CD4-positive, alpha-beta T cell treated with Interleukin-1 beta for 1 hour (primary cell): ENCODE measurements at regions not wholly inside any gene's neighbourhood (a gene's known extent, or its start where the extent isn't known, plus 50 kb on each side); places are given as distances from the start of the nearest gene placed in this dataset.
A peak's percentile ranks its signal among the peaks of the same experiment; 100 is the strongest.

ENCODE experiments used
- DNase-seq, 2 donors: peaks; one replicate each; pipeline ENCODE4 v3.0.0-alpha.2; 2020 to 2022

DNA sequence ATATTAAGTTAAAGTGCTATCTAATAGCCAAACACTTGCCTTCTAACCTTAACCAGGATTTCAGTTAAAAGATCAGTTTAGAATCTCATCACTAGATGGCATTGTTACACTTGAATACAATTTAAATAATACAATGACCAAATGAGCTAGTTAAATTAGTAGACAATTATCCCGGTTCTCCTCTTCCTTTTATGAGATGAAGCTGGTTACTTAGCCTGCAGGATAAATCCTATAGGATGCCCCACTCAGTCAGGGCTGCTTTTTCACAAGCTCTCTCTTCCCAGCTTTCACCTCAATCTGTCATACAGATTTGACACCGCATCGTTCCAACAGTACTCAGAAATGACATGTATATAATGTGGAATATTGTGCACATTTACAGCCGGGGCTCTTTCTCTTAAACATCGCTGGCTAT lies 678.8 kb downstream of the KCNJ3 start:
- DNase-seq, result peak in 1 of 2 donors; percentile 5

DNA sequence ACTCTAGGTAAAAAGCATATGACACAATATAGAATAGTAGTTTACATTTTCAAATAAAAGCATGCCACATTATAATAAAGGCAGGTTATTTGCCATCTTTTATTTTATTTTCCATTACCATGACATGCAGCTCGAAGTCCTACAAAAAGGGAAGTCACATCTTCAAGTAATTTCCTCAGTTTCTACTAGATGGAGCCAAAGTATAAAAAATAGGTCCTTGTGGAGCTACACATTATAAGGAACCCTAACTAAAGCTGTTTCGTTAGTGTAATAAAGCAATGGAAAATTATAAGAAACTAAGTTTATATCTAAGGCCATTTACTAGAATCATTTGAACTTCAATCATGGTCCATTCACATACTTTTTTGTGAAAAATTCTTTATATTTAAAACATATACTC lies 674.5 kb downstream of the KCNJ3 start:
- DNase-seq, result no peak

DNA sequence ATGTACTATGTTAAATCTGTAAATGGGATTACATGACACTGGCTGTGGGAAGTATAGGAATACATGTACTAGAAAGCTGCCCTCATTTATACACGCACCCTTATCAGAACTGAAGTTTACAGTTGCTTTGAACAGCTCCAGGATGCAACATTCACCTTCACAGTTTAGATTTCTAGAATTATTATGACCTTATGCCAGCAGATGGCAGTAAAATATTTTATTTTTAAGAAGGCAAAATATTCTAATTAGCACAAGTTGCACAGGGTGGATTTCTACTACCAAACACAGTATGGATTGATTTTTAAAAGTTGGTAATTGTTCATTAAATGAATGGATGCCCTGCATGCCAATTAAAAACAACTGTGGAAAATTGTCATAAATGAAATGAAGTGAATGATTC lies 670.4 kb downstream of the KCNJ3 start:
- DNase-seq, result peak in 1 of 2 donors; percentile 5

DNA sequence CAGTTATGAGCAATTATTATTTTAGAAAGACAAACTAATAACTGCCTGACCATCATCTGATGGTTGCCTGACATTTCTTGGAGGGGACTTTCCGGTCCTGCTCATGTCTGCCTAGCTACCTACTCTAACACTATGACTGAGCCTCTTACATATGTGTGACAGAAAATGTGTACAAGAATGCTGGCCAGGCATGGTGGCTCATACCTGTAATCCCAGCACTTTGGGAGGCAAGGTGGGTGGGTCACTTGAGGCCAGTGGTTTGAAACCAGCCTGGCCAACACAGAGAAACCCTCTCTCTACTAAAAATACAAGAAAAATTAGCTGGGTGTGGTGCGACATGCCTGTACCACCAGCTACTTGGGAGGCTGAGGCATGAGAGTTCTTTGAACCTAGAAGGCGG lies 666.3 kb downstream of the KCNJ3 start:
- DNase-seq, result no peak

DNA sequence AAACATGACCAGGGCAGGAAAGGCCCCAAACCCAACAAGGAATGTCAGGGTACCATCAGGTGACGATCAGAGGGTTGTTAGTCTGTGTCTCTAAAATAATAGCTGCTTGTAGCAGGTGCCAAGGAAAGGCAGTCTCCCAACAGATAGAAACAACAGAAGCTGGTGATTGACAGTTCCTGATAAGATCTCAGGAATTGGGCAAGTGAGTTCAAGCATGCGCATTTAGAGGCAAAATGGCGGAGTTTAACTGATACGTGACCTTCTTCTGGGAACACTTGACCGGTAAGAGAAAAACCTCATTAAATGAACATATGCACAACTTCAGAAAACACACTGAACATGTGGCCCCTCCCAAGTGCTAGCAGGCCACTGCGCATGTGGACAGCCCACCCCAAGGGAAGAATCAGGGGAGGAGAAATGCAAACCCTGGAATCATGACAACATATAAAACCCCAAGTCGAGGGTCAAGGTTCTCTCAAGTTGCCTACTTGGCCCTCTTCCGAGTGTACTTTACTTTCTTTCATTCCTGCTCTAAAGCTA lies 664.9 kb downstream of the KCNJ3 start:
- no peak for DNase-seq

DNA sequence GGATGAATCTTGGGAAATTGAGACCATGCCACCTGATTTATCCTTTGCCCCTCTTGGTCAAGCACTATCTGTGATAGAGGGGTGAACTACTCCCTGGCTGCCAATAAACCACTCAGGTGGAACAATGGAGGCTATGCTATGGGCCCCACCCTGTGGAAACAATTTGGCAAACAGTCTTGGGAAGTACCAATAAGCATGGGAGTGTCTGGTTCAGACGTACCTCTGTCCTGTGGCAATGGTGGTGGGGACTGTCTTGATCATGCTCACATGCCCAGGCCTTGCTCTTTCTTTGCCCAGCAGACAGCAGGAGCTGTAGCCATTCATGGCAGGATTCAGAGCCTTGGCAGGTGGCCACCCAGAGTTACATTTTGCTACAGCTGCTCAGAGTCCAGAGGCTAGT lies 658.7 kb downstream of the KCNJ3 start:
- DNase-seq, result no peak

DNA sequence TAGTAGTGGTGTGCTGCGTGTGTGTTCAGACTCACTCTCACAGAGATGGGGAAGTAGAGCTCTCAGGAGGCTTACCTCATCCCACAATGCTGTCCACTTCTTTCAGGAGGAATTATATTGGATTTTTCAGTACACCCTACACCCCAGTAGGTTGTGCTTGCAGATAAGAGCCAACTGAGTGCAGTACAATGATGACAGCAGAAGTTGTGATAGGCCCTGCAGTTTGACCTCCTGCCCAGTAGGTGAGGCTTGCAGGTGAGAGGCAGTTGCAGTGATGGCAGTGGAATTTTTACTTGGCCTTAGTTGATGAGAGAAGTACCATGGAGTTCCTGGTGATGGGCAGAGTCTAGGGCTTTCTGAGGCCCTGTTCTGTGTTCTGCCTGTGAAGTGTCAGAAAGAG lies 657.8 kb downstream of the KCNJ3 start:
- no peak for DNase-seq

DNA sequence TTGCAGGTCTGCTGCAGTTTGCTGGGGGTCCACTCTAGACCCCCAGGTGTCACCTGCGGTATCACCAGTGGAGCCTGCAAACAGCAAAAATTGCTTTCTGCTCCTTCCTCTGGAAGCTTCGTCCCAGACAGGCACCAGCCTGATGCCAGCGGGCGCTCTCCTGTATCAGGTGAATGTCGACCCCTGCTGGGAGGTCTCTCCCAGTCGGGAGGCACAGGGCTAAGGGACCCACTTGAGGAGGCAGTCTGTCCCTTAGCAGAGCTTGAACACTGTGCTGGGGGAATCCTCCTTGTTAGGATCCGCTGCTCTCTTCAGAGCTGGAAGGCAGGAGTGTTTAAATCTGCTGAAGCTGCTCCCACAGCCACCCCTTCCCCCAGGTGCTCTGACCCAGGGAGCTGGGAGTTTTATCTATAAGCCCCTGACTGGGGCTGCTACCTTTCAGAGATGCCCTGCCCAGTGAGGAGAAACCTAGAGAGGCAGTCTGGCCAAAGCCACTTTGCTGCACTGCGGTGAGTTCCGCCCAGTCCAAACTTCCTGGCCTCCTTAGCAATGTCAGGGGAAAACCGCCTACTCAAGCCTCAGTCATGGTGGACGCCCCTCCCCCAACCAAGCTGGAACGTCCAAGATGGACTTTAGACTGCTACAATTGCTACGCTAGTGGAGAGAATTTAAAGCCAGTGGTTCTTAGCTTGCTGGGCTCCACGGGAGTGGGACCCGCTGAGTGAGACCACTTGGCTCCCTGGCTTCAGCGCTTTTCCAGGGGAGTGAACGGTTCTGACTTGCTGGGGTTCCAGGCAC lies 652.5 kb downstream of the KCNJ3 start:
- DNase-seq, result no peak

DNA sequence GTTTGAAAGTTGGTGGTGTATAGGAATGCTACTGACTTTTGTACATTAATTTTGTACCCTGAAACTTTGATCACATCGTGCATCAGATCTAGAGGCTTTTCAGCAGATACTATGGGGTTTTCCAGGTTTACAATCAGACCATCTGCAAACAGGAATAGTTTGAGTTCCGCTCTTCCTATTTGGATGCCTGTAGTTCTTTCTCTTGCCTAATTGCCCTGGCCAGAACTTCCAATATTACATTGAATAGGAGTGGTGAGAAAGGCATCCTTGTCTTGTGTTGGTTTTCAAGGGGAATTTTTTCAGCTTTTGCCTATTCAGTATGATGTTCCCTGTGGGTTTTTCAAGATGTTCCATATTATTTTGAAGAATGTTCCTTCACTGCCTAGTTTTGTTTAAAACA lies 633.5 kb downstream of the KCNJ3 start:
- DNase-seq, result no peak

DNA sequence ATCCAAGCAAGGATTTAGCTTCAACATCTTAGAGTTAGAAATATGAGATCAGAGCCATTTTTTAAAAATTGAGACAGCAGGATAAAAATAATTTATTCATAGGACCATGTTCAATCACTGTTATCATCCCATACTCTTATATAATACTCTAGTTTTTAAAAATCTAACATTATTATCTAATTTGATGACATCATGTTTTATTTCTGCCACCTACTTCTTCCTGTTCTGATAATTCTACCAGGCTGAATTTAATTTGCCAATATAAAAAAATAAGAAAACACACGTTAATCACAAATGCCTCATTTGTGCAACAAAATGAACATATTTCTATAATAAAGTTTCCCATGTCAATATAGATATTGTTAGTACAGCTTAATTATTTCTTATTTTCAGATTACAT lies 621.7 kb downstream of the KCNJ3 start:
- DNase-seq, result no peak

DNA sequence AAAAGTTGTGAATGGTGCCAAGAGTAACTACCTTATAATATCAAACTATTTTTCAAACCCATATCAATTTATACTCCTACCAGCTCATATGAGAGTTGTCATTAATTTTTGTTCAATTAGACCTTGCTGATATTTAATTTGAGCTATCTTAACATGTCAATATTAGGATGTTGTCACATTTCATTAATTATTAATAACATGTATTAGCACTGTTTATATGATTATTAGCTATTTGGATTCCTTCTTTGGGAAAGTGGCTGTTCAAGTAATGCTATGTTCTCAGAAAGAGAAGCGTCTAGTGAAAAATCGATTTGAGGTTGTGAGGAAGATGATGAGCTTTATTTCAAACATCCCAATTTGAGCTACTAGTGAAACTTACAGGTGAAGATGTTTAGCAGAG lies 620.2 kb downstream of the KCNJ3 start:
- DNase-seq, result no peak

DNA sequence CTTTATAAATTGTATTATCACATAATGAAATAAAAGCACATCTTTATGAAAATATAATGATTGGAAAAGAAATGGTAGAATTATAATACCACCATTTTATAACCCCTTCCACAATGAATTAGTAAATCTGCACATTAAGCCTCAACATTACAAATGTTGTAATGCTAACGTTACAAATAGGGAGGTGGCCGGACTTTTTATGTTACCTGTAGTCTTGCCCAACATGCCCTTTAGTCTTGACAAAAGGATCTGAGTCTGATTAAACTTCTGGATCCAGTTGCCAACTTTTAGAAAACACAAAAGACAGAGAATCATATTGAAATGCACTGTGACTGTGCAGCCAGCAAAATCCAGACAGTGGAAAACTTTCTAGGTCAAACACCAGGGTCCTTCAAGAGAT lies 617.3 kb downstream of the KCNJ3 start:
- DNase-seq, result no peak

DNA sequence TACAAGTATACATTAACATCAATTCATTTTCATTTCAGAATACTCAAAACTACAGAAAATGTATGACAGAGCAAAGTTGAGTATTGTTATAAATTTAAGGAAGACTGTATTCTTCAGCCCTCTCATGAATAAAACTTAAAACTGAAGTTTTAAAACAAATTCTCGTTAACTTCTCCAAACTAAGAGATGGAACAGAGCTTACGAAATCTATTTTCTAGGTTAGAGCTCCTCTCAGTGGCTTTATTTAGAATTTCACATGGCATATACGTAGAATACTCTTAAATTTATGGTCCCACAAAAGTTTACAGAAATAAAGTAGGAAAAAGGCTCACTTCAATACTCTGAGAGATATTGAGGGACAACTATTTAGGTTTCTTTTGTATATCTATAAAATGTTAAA lies 612.1 kb downstream of the KCNJ3 start:
- no peak for DNase-seq

DNA sequence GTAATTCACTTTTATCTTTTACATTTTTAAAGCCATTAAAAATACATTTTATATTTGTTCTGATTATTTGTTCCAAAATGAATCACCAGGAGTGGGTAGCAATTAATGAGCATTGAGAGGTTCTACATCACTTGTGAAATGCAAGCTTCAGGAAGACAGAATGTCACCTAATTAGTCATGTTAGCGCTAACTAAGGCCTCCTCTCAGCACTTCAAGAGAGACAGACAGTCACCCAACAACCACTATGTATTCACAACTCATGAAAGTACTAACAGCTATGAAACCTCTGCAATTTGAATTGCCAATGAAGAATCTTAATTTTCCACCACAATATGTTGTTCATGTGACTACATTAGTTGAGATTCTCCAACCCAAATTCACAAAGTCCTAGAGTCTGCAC lies 611.0 kb downstream of the KCNJ3 start:
- no peak for DNase-seq

DNA sequence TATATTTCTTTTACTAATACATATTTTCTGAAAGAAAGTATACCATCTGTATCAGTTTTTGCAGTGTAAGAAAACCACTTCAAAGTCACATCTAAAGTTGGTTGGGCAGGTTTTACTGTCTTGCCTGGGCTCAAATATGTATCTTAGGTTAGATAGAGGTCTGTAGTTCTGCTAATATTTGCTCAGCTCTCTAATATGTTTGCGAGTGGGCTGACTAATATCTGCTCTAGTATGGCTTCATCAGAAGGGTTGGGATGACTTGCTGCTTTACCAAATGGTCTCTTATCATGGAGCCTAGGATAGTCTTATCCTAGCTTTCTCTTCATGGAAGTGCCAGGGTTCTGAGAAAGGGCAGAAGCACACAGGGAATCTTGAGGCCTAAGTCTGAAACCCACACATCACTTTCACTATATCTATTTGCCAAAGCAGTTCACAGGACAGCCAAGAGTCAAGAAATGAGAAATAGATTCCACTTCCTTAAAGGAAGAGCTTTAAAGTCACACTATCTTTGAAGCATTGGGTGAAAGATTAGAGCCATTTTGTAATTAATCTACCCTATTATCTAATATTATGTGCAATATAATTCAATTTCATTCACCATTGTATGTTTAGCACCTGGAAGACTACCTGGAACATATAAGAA lies 610.0 kb downstream of the KCNJ3 start:
- no peak for DNase-seq

DNA sequence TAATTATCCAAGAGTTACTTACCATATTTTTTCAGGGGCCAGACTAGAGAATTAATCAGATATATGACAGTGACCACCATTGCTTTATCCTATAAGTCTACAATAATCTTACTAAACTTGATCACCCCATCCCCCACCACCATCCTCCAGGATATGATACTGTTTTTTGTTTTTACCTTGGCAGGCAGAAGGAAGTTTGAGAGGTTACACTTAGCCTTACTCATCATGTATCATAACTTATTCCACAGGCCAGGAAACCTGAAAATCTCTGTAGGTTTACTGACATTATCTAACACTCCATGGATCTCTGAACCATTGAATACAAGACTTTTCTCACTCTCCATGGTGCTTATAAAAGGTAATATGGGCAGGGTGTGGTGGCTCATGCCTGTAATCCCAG lies 602.7 kb downstream of the KCNJ3 start:
- no peak for DNase-seq

DNA sequence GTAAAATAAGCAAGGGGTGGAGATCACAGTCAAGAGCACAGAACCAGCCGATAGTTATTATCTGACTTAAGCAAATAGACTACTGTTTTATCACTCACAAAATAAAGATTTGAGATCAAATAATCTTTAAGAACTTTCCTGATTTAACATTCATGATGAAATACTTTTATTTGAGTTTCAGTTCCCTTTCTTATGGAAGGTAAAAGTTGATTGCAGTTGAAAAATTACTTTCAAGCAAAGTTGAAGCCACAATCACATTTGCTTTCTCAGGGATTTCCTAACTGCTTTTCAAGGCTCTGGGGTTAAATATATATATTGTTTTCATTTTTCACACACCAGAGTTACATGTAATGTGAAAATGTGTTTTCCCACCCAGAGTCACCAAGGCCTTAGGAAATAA lies 599.5 kb downstream of the KCNJ3 start:
- no peak for DNase-seq

DNA sequence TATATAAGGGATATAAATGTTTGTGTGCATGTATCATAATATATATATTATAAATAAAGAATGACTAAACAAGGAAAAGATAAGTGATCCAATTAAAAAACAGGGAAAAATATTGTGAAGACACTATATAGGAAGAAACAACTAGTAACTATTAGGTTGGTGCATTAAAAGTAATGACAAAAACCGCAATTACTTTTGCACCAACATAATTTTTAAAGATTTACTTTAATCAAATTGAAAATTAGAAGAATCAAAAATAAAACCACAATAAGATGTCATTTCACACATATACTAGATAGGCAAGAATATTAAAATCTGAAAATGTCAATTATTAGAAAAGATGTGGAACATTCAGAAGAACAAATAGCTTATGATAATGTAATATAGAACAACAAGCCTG lies 595.9 kb downstream of the KCNJ3 start:
- no peak for DNase-seq

DNA sequence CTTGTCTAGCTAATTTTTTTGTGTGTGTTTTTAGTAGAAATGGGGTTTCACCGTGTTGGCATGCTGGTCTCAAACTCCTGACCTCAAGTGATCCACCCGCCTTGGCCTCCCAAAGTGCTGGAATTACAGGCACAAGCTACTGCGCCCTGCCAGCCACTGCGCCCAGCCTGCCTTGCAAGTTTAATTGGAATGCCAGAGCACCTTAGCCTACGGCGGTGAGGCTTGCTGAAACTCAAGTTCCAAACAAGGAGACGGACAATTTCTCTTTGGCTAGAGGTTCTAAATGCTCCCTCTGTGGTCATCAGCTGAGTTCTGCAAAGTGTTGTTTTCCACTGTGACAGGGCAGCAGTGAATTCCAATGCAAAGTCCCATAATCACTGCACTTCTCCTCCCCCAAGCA lies 583.4 kb downstream of the KCNJ3 start:
- DNase-seq, result no peak

DNA sequence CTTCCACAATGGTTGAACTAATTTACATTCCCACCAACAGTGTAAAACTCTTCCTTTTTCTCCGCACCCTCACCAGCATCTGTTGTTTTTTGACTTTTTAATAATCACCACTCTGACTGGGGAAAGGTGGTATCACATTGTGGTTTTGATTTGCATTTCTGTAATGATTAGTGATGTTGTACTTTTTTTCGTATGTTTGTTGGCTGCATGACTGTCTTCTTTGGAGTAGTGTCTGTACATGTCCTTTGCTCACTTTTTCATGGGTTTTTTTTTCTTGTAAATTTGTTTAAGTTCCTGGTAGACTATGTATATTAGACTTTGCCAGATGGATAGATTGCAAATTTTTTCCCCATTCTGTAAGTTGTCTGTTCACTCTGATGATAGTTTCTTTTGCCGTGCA lies 574.8 kb downstream of the KCNJ3 start:
- no peak for DNase-seq

DNA sequence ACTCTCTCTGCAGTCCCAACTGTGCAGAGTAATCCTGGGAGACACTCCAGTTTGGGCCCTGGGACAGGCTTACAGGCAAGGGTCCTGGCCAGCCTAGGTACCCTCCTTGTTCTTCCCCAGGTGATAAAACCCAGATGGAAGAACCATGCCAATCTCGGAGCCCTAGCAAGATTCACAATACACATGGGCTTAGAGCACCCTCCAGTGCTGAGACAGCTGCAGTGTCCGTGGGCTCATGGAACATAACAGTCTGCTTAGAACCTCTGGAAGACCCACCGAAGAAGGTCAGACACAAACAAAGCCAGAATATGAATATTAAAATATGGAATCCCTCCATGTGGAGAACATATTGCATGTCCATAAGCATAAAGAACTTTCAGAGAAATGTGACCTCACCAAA lies 568.1 kb downstream of the KCNJ3 start:
- DNase-seq, result no peak

DNA sequence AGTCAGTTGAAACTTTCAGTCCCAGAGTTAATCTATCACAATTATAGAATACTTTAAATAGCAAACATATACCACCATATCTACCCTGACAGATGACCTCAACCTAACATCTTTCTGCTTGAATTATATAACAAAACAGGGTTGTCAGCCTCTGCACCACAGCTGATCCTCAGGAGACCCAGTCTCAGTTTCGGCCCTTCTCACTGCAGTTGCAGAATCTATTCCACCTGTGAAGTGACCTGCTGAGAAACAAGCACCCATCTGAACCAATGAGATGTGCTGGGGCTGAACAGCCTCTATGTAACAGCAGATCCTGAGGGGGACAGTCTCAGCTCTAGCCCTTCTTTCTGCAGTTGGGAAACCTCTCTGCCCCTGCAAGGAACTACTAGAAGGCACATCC lies 567.6 kb downstream of the KCNJ3 start:
- DNase-seq, result no peak

DNA sequence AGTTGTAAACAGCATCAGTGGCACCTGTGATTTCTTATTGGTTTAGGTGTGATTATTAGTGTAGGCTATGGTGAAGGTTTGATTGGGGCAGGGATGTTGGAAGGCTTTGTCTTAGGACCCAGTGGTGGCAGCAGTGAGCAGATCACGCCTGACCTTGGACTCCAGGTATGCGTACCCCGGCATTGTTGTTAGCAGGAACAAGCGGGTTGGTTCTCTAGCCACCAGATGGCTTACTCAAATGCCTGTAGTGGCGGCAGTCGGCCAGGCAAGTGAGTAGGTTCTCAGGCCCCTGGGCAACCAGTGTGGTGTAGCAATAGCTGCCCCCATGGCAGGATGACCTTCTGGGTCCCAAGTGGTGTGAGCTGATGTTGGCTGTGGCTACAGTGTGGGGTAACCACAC lies 558.3 kb downstream of the KCNJ3 start:
- DNase-seq, result no peak

DNA sequence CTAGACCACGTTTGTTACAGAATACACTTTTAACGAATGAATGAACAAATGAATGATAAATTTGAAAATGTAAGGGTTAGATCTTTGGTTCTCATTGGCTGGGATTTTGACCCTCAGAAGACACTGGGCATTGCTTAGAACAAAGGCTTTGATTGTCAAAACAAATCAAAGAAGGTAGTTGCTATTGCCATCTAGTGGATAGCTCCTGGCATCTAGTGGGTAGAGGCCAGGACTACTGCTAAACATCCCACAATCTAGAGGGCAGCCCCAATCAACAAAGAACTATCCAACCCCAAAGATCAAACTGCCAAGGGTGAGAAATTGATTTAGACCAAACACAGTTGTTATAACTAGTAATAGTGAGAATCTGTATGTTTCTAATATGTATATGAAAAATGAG lies 552.3 kb downstream of the KCNJ3 start:
- no peak for DNase-seq

DNA sequence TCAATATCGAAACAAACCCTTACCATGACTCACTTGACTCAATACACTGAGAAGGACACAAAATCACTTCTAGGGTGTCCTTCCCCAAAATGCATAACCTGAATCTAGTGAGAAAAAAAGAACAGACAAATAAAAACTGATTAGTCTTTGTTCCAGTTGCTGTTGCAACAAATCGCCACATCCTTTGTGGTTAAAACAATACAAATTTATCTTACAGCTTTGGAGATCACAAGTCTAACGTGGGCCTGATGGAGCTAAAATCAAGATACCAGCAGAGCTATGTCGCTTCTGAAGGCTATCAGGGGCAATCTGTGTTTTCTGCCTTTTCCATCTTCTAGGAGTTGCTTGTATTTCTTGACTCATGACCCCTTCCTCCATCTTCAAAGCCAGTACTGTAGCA lies 541.7 kb downstream of the KCNJ3 start:
- no peak for DNase-seq
